Upper lobe of left lung (tissue), 6 donors: ENCODE measurements at regions not wholly inside any gene's neighbourhood (a gene's known extent, or its start where the extent isn't known, plus 50 kb on each side); places are given as distances from the start of the nearest gene placed in this dataset.

ENCODE experiments used
- ATAC-seq, 2 donors: fragments of 200-7000 bp; cut with Tn5 transposase; one replicate each; pipeline ENCODE4 v1.9.1; 2022; ENCODE audit warnings: mild to moderate bottlenecking in 2 of 2, moderate library complexity in 2 of 2; ENCODE audit not compliant: low FRiP score in 2 of 2
- DNase-seq, 2 donors: peaks; one replicate each; pipeline ENCODE4 v3.0.0-alpha.2; 2019 to 2020
- H3K27ac ChIP-seq, 4 donors: fragments of 200-600 bp; sonication (generic); one replicate each; pipeline ENCODE4 v1.5.1; 2016 to 2019
- H3K27me3 ChIP-seq, 4 donors: fragments of 200-600 bp; sonication (generic); one replicate each; pipeline ENCODE4 v1.5.1; 2017 to 2019
- H3K36me3 ChIP-seq, 4 donors: fragments of 200-600 bp; sonication (generic); one replicate each; pipeline ENCODE4 v1.5.1; 2016 to 2019
- H3K4me1 ChIP-seq, 4 donors: fragments of 200-600 bp; sonication (generic); one replicate each; pipeline ENCODE4 v1.5.1; 2018 to 2019
- H3K4me3 ChIP-seq, 4 donors: fragments of 200-600 bp; sonication (generic); one replicate each; pipeline ENCODE4 v1.5.1; 2017 to 2019; ENCODE audit warnings: mild to moderate bottlenecking in 2 of 4, moderate library complexity in 1 of 4
- H3K9me3 ChIP-seq, 4 donors: fragments of 200-600 bp; sonication (generic); one replicate each; pipeline ENCODE4 v1.5.1; 2018 to 2019
- CTCF ChIP-seq, 6 experiments: fragments of 450-650 bp in 4 of 6; fragments of 200-600 bp in 2 of 6; sonication (generic) in 2 of 6; IDR thresholded peaks; one replicate each; pipeline ENCODE4 v1.5.1; 2016 to 2019; ENCODE audit warnings: antibody characterized with exemption in 6 of 6
- EP300 ChIP-seq, 4 donors: sonication (generic); formaldehyde crosslinking; IDR thresholded peaks; one replicate each; pipeline ENCODE4 v1.5.1; 2017; ENCODE audit warnings: antibody characterized with exemption in 4 of 4, control low read depth in 2 of 4
- POLR2A ChIP-seq, 4 donors: fragments of 450-650 bp; IDR thresholded peaks; one replicate each; pipeline ENCODE4 v1.5.1; 2016 to 2017; ENCODE audit warnings: antibody characterized with exemption in 4 of 4, mild to moderate bottlenecking in 2 of 4
- POLR2AphosphoS5 ChIP-seq, 2 donors: sonication (generic); formaldehyde crosslinking; IDR thresholded peaks; one replicate each; pipeline ENCODE4 v1.5.1; 2017; ENCODE audit warnings: antibody characterized with exemption in 2 of 2
- WGBS, 2 donors: methylation state at CpG; one replicate each; pipeline ENCODE4 v1.1.5; 2017 to 2018; 5-methylcytosine and 5-hydroxymethylcytosine counted together
- donor health status: DM: no; HTN: no; CAD: no; lungs with moderate emphysema.
- donor health status: DM: no; HTN: yes; CAD: no; lungs with severe emphysema.

GRCh38 chr2:41109744-41110143 lies 657.9 kb upstream of the SLC8A1 start:
- DNase-seq: no peak
- no peaks in the 10 kb centered on the region for H3K36me3 ChIP-seq
- H3K27me3 ChIP-seq: no peaks in the 10 kb centered on the region
- no peak overlapping the region for H3K27ac ChIP-seq
- H3K4me1 ChIP-seq: no peaks in the 10 kb centered on the region
- TF ChIP-seq POLR2A (IDR thresholded peaks at IDR 0.05) (no peak), CTCF (IDR thresholded peaks at IDR 0.05) (no peak), POLR2AphosphoS5 (IDR thresholded peaks at IDR 0.05) (no peak), EP300 (IDR thresholded peaks at IDR 0.05) (no peak)
- 87 to 91% methylated on average over 4 of the region's 4 CpGs for WGBS, 2 donors
- H3K4me3 ChIP-seq: no peak overlapping the region
- no peaks in the 10 kb centered on the region for H3K9me3 ChIP-seq
- ATAC-seq: no peak

- H3K4me1 ChIP-seq: no peaks in the 10 kb centered on the region
- H3K27me3 ChIP-seq: no peaks in the 10 kb centered on the region
- no peak overlapping the region for H3K27ac ChIP-seq
- H3K4me3 ChIP-seq: no peak overlapping the region
- no peaks in the 10 kb centered on the region for H3K36me3 ChIP-seq
- TF ChIP-seq POLR2AphosphoS5 (IDR thresholded peaks at IDR 0.05) (no peak), CTCF (IDR thresholded peaks at IDR 0.05) (no peak), POLR2A (IDR thresholded peaks at IDR 0.05) (no peak)
- H3K9me3 ChIP-seq: no peaks in the 10 kb centered on the region
- DNase-seq (no peak), ATAC-seq (no peak)
- 69 to 76% methylated on average over 5 of the region's 5 CpGs for WGBS, 2 donors
Measured at GRCh38 chr2:41111836-41112627, 660.1 kb upstream of the SLC8A1 start.

DNA sequence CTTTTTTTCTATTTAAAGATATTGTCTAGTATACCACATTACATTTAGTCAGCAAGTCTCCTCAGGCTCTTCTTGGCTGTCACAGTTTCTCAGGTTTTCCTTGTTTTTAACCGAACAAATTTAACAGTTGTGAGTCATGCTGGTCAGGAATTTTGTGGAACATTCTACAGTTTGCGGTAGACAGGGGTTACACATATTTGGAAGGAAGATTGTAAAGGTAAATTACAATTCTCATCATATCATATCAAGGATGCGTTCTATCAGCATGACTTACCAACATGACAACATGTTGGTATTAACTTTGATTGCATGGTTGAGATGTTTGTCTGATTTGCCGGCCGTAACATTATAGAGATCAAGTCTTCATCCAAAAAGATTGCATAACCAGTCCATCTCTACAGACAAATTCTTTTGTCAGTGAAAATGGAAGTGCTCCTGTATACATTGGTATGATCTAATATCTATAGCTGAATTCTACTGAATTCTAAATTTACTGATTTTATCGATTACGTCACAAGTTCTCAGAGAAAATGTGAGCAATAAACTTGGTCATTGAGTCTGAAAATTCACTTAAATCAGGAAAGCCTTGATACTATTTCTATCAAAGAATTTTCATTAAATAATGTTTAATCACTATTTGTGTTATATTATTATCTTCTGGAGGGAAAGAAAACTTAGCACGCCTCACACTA lies 664.4 kb upstream of the SLC8A1 start:
- no peaks in the 10 kb centered on the region for H3K4me1 ChIP-seq
- WGBS, 2 donors: 94 to 95% methylated on average over 8 of the region's 8 CpGs
- no peaks in the 10 kb centered on the region for H3K27me3 ChIP-seq
- no peak overlapping the region for H3K4me3 ChIP-seq
- H3K36me3 ChIP-seq: no peaks in the 10 kb centered on the region
- no peak for TF ChIP-seq EP300 (IDR thresholded peaks at IDR 0.05)
- TF ChIP-seq CTCF (IDR thresholded peaks at IDR 0.05): no peak
- TF ChIP-seq POLR2A (IDR thresholded peaks at IDR 0.05): no peak
- TF ChIP-seq POLR2AphosphoS5 (IDR thresholded peaks at IDR 0.05): no peak
- ATAC-seq (no peak), DNase-seq (no peak)
- no peaks in the 10 kb centered on the region for H3K9me3 ChIP-seq
- H3K27ac ChIP-seq: no peak overlapping the region

- Histone ChIP-seq H3K36me3 (no peaks in the 10 kb centered on the region), H3K9me3 (no peaks in the 10 kb centered on the region), H3K27ac (no peak overlapping the region), H3K4me3 (no peak overlapping the region), H3K4me1 (no peaks in the 10 kb centered on the region), H3K27me3 (no peaks in the 10 kb centered on the region)
- ATAC-seq: no peak
- WGBS, 2 donors: 89 to 95% methylated on average over 4 of the region's 4 CpGs
- TF ChIP-seq POLR2A (IDR thresholded peaks at IDR 0.05) (no peak), POLR2AphosphoS5 (IDR thresholded peaks at IDR 0.05) (no peak), EP300 (IDR thresholded peaks at IDR 0.05) (no peak), CTCF (IDR thresholded peaks at IDR 0.05) (no peak)
- no peak for DNase-seq
Measured at GRCh38 chr2:41119489-41119888, 667.6 kb upstream of the SLC8A1 start.
